WTC11 (cell line): ENCODE measurements at regions not wholly inside any gene's neighbourhood (a gene's known extent, or its start where the extent isn't known, plus 50 kb on each side); places are given as distances from the start of the nearest gene placed in this dataset.

Experiments
- ATF1 ChIP-seq: sonication (generic); formaldehyde crosslinking; IDR thresholded peaks from 2 replicates; pipeline ENCODE4 v1.8.1; 2023; ENCODE audit warnings: mild to moderate bottlenecking, moderate library complexity, missing genetic modification reagents
- ATF2 ChIP-seq: sonication (generic); formaldehyde crosslinking; IDR thresholded peaks from 2 replicates; pipeline ENCODE4 v1.8.1; 2022; ENCODE audit warnings: low read depth, missing genetic modification reagents, borderline replicate concordance
- KAT7 ChIP-seq: sonication (generic); formaldehyde crosslinking; IDR thresholded peaks from 2 replicates; pipeline ENCODE4 v1.8.1; 2023; ENCODE audit warnings: missing genetic modification reagents, mild to moderate bottlenecking, borderline replicate concordance
- NFYB ChIP-seq: sonication (generic); formaldehyde crosslinking; conservative IDR thresholded peaks from 2 replicates; pipeline ENCODE4 v1.8.0; 2022; ENCODE audit warnings: low read depth, missing genetic modification reagents
- NR3C1 ChIP-seq: sonication (generic); formaldehyde crosslinking; conservative IDR thresholded peaks from 2 replicates; pipeline ENCODE4 v1.8.1; 2023; ENCODE audit warnings: low read depth, mild to moderate bottlenecking, missing genetic modification reagents
- TF ChIP-seq, protein P1 (sequence below): fragments of 200-600 bp; IDR thresholded peaks from 2 replicates; pipeline ENCODE4 v1.8.0; 2022; ENCODE audit warnings: antibody characterized with exemption

DNA sequence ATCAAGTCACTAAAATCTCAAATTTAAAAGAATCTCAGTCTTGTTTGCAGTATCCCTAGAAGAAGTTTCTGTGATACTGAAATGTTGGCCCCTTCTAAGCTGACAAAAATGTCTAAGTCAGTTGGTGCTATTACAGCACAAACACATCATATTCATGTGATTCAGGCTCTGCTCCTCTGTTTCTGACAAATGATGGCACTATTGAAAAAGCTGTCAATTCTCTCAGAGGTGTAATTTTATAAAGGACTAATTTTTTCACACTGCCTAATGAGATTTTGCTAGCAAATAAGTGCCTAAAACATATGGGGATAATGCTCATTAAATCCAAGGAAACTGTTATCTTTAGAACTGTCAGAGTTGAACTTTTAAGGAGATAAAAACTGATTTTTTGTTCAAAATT lies 445.9 kb downstream of the DSC3 start:
- TF ChIP-seq NR3C1 (no peak), NFYB (CRISPR knock-in tag) (no peak), ATF1 (CRISPR knock-in tag) (no peak), KAT7 (CRISPR knock-in tag) (no peak), ATF2 (no peak)
- TF ChIP-seq, protein P1, sequence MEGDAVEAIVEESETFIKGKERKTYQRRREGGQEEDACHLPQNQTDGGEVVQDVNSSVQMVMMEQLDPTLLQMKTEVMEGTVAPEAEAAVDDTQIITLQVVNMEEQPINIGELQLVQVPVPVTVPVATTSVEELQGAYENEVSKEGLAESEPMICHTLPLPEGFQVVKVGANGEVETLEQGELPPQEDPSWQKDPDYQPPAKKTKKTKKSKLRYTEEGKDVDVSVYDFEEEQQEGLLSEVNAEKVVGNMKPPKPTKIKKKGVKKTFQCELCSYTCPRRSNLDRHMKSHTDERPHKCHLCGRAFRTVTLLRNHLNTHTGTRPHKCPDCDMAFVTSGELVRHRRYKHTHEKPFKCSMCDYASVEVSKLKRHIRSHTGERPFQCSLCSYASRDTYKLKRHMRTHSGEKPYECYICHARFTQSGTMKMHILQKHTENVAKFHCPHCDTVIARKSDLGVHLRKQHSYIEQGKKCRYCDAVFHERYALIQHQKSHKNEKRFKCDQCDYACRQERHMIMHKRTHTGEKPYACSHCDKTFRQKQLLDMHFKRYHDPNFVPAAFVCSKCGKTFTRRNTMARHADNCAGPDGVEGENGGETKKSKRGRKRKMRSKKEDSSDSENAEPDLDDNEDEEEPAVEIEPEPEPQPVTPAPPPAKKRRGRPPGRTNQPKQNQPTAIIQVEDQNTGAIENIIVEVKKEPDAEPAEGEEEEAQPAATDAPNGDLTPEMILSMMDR, result no peak
